ENCODE measurements at regions not wholly inside any gene's neighbourhood (a gene's known extent, or its start where the extent isn't known, plus 50 kb on each side); places are given as distances from the start of the nearest gene placed in this dataset.
"Not testable (repeated sequence)": the region's sequence is repeated elsewhere in the genome, so short reads cannot be mapped to it uniquely, and the experiment has no call there.

DNA sequence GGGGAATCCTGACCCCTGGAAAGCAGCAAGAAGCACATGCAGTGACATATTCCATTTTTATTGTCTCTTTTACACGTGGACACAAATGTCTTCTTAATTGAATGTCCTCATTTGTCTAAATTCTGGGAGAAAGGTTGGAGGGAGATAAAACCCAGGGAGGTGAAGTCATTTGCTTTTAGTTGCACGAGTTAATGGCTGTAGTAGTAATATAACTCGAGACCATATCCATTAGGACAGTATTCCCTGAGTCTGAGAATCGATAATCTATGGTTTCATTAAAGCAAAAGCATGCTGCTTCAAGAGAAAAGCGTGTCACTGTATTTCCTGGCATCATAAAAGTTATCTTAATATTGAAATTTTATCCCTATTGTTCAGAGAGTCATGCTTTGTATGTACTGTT, 216.0 kb upstream of the PELI2 start:
- no peak for DNase-seq

DNA sequence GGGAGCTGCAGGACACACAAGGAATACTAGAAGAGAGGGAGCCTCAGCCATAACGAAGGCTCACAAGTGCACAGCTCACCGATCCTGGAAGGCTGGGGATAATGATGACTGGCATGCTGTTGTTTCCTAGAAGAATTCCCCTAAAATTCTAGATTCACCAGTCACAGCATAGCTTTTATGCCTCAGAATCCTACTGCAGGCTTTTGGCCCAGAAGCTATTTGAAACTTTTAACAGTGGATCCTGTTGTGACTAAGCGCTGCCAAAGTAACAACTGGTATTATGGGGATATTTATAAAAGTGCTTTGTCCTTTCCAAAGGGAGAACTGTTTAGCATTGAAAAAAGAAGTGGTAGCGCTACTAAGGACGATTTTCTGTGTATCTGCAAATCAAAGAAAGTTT, 214.1 kb upstream of the PELI2 start:
- DNase-seq, result no peak

DNA sequence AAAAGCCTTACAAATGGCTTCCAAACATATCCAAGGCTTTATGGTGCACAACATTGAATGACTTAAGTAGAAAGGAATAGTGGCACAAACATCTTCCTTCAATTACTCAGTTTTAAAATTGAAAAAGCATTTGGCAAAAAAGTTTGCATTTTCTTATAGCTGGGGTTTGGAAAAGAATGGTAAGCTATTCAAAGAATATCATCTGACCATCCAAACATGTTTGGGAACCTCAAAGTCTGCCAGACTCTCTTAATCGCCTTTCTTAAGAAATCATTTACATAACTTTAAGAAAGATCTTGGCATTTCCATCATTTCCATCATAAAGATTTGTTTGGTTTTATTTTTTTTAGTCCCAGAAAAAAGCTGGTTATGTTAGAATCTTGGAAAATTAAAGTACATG, 210.1 kb upstream of the PELI2 start:
- no peak for DNase-seq

DNA sequence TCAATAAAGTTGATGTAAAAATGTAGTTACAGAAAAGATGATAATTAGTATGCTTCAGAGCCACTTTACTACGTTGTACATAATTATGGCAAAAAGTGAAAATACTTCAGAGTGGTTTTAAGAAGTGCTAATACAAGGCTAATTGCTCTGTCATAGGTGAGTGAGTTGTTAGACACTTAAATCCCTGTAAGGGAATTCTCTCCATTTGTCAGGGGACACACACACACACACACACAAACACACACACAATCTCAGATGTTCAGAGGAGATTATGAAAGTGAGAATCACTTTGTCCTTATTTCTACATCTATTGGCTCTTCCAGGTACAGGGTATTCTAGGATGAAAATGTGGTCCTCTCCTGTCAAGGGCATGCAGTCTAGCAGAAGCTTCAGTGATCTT, 208.3 kb upstream of the PELI2 start:
- DNase-seq, result no peak

DNA sequence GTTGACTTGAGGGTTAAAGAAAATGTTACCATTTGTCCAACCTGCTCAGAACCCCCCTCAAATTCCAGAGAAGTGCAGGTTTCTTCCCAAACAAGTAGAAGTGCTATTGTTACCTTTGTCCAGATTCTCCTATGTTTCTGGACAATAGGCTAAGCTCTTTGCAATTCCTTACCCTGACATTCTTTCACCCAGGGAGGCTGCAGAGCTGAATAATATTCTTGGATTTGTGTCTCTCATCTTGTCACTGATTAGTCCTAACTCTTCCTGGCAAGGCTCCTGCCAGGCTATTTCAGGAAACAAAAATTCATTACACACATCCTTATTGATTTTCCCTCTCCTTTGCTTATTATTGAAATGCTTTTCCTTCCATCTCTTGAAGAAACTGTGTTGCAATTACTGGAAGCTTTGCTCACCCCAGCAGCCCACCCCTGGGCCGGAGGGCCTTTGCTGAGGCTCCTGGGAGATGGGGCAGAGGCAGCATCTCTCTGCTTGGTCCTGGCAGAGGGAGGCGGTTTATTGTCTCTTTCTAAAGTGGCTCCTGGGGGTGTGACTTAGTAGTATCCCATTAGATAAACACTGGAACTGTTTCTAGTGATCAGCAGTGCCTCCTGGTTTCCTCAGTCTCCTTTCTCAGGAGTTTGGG, 207.5 kb upstream of the PELI2 start:
- no peak for DNase-seq

DNA sequence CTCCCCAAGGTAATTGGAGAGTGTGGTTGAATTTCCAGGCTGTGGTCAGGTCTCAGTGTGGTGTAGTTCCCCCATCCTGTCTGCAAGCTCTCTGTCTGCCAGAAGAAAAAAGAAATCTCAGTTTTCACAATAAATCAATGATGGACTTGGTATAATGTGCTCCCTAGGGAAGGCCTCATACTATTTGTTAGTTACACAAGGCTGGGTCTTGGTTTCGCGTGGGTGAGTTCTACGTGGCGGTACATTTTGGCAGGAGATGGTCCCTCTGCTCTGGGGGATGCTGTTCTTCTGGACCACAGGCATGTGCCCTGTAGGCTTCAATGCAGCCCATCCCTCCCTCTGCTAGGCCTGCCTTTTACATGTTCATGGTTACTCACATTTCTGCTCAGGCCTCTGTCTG, 206.4 kb upstream of the PELI2 start:
- peak; percentile 38 for DNase-seq

DNA sequence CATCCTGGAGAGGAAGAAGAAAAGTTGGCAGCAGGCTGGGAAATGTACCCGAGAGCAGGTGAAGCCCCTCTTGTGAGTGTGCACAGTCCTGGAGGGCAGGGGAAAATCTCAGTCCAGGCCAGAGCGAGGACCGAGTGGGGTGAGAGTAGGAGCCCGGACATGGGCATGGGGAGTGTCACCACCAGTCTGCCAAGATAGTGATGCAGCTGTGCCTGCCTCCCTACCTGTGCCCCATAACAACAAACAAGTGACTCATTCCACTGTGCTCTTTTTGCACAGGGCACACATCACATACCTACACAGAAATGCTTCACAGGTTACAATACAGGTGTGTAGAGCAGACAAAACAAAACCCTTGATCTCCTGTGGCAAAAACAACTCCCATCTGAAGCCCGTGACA, 205.9 kb upstream of the PELI2 start:
- DNase-seq, result no peak

DNA sequence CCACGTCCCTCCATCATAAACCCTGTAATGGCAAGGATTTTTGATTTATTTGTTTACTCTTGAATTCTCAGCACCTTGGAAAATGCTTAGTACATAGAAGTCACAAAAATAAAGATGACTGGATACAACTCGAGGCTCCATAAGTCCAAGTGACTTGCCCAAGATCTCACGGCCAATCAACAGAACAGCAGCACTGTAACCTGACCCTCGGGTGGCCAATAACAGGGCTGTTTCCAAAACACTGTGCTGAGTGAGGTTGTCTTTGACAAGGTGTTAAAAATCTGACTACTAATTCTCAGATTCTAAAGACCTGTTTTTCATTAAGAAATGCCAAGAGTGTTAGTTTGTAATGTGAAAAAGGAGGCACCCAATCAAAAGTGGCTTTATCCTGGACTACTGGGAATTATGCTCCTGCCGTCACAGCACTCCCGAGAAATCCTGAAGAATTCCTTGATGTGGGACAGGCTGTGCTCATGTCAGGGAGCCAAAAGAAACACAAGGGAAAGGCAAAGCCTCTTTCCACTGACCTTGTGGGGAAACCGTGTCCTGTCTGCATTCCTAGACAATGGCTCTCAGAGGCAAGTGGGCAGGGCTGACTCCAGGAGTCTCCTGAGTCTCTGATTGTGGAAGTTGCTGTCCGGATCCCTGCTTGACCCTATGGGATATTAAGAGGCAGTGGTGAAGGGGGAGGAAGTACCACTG, 204.7 kb upstream of the PELI2 start:
- no peak for DNase-seq

DNA sequence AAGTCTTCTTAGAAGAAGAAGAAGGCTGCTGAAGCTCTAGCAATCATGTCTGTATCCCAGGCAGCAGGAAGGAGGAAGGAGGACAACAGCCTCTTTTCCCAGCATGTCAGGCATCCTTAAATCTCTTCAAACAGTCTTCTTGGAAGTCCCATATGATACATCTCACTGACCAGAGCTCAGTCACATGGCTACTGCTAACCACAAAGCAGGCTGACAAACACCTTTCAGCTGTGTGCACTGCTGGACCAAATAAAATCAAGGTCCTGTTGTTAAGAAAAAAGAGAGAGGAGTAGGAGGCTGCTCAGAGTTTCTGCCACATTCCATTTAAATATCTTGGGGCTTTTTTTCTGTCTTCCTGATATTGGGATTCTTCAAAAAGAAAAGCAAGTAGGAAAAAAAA, 203.4 kb upstream of the PELI2 start:
- DNase-seq, result no peak

DNA sequence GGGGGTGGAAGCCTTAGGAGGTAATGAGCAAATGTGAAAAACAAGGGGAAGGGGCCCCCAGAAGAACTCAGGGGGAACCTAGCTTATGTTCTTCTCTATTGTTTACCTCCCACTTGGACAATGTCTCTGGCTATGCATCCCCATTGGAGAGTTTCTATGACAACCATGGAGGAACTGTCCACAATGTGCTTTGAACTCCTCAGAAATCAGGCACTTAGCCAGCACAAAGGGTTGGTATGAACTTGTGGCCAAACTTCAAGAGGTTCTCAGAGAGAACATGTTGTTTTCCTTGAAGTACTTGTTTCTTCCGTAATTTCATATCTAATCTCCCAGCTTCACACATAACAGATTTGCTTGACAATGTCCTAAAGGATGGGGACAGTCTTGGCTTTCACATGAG, 202.8 kb upstream of the PELI2 start:
- no peak for DNase-seq

DNA sequence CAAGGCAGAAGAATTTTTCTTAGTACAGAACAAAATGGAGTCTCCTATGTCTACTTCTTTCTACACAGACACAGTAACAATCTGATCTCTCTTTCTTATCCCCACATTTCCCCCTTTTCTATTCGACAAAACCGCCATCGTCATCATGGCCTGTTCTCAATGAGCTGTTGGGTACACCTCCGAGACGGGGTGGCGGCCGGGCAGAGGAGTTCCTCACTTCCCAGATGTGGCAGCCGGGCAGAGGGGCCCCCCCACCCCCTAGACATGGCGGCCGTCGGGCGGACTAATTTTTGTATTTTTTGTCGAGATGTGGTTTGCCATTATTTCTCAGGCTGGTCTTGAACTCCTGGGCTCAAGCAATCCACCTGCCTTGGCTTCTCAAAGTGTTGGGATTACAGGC, 198.4 kb upstream of the PELI2 start:
- not testable (repeated sequence) for DNase-seq

DNA sequence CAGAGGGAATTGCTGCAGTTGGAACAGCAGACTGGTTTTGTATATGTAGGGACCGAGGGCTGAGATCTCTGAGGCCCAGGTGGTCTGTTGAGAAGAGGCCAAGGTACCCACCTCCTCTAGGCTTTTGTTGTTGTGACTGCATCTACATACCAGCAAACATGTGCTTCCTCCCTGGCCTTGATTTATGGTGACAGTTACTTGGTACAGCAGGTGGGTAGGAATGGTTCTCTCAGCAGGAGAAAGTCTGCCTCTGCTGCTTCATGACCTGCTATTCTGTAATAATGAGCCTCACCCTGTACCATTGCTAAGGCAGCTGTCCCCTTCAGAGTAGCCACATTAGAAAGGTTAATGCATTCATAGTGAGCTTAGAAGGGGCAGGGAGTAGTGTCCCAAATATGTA, 196.7 kb upstream of the PELI2 start:
- DNase-seq, result no peak

DNA sequence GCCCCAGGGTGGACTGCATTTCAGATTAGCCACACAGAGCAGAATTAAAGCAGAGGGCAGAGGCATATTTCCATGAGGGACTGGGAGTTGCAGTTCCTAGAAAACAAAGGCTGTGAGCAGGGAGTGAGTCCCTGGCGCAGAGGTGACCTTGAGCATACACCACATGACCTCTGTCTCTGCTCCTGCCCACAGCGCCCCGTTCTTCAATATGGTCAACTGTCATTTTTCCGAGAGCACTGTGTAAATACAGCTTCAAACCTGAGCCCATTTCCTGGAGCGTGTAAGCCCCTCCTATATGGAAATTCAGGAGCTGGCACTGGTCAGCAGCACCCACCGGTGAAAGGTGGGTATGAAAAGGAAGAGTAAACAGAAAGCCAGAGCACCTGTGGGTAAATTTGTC, 192.2 kb upstream of the PELI2 start:
- DNase-seq, result no peak

DNA sequence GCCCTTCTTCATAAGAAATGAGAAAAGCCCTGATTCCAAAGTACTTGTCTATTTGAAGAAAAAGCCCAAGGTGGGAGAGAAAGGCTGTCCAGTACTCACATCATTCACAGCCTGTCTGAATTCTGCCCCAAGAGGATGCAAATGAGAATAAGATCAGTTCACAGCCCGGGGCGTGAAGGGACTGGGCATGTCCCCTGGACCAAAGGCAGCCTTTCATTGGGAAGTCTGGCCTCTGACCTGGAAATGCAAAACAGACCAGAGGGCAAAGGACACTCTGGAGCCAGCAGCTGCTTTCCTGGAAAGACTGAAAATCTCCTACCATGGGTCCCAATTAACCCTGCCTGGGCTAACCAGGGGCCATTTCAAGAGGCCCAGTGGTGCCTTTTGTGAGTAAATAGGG, 191.2 kb upstream of the PELI2 start:
- no peak for DNase-seq

DNA sequence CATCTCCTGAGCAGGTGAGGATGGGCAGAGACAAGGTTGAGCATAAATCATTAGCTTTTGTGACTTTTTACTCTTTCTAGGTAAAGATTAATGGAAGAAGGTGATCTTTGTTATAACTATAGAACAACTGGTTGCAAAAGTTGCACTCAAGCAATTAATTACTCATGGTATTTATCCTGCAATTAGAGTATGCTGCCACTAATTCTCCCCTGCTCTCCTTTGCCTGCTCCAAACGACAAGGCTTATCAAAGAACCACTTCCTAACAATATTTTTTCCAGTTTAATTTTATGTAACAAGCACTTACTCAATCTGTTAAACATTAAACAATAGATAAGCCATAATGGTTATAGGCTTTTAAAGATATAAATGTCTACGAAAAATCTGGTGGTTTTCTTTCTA, 189.9 kb upstream of the PELI2 start:
- DNase-seq, result no peak

DNA sequence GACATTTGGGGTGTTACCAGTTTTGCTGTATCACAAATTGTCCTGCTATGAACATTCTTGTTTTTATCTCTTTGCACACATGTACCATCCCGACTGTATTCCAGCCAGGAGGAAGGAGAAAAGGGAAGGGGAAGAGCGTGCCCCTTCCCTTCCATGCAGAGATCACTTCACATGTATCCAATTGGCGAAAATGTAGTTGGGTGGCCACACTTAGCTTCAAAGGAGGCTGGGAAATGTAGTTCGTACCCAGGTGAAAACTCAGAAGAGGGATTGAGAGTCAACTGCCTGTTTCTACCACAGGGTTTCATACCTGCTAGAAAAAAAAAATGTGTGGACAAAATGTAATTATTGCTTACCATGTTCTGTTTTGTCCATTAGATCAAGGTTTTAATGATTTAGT, 189.1 kb upstream of the PELI2 start:
- DNase-seq, result no peak

DNA sequence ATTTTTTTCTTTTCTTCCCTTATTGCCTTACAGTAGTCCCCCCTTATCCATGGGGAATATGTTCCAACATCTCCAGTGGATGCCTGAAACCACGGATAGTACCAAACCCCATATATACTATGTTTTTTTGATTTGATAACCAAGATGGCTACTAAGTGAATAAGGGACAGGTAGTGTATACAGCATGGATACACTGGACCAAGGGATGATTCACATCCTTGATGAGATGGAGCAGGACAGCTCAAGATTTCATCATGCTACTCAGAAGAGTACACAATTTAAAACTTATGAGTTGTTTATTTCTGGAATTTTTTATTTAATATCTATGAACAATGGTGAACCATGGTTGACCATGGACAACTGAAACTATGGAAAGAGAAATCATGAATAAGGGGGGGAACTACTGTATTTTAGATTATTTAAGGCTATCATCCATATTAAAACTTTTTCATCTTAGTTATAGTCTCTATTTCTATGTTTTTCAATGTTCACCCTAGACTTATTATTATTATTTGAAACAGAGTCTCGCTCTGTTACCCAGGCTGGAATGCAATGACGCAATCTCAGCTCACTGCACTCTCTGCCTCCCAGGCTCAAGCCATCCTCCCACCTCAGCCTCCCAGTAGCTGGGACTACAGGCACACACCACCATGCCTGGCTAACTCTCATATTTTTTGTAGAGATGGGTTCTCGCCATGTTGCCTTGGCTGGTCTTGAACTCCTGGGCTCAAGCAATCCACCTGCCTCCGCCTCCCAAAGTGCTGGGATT, 188.0 kb upstream of the PELI2 start:
- no peak for DNase-seq

DNA sequence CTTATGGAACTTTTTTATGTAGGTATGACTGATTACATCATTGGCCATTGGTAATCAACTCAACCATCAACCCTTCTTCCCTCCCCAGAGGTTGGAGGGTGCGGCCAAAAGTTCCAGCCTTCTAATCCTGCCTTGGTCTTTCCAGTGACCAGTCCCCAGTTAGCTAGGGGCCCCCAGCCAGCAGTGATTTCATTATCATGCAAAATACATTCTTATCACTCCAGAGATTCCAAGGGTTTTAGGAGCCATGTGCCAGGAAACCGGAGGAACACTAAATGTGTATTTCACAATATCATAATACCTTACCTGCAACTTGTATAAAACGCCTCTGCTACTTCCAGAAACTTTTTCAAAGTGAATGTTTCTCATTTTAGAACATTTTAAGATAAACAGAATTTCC, 181.5 kb upstream of the PELI2 start:
- DNase-seq, result no peak

DNA sequence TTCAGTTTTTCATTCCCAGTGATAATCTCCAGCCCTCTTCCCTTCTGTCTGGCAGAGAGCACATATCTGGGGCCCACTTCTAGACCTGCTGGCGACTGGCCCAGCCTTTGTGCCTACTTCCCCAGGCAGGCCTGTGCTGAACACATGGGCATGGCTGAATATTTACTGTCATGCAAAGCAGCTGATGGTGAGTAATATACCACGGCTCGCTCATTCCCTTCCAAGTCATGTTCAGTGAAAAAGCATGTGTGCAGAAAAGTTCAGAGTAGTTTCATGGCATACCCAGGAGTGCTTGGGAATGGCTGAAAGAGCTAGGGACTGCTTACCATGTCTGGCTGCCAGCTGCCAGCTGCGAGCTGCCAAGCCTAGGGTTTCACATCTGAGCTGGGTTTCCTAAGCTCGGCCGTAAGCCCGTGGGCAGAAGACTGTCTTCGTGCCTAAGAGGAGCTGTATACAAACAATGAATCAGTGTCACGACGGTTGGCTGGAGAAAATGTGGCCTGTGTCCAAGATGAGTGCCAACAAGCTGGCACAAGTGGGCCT, 179.9 kb upstream of the PELI2 start:
- DNase-seq, result peak; percentile 54

DNA sequence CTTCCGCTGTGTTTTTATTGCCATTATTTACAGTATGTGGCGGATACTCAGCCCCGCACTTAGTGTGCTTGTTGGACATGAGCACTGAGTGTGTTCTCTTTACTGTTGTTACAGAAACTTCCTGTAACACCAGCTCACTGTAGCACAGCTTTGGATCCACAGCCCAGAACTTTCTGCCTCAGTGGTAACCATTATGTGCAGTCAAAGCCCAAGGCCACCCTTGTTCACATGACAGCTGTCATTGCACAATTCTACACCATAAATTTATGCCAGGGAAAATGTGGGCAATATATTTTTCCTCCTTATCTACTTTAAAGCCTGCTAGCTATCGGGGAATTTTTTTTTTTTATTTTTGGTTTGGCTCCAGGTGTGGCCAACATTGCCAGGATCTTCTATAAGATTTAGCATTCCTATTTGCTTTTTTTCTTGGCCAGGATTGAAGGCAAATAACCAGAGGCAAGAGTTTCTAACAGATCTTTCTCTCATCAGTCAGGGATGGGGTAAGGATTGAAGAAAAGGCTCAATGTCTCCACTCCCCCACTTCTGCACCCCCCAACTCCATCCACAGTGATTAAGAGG, 176.0 kb upstream of the PELI2 start:
- DNase-seq, result no peak

DNA sequence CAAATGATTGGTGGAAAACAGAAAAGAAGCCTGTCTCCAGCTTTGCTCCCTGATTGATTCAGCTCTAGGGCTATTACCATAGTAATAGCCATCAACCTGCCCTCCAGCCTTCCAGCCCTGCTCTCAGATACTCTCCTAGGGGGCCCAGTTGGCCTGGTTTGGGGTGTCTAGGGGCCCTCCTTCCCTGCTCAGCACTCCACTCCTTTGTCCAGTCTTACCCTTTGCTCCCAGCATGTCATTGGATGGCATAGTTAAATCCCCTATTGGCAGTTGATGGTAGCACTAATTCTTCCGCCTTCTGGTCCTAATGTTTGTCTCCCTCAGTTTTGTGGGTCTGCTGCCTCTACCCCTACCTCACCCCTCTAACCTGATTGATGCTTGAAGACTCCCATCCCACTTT, 175.4 kb upstream of the PELI2 start:
- no peak for DNase-seq

DNA sequence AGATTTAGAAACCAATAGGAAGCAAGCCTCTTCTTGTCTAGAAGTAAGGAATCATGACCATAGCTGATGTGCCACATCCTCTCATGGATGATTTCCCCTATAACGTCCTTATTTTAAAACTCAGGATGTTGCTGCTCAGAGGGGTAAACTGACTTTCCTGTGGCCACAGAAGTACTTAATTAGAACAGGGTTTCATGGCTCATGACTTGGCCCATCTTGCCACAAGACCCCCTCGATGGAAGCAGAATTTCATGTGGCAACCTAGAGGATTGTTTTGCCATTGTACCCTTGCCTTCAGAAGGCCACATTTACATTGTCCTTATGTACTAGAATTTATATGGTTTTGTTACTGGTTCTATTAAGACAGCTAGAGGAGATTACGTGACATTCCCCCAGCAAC, 173.5 kb upstream of the PELI2 start:
- no peak for DNase-seq

DNA sequence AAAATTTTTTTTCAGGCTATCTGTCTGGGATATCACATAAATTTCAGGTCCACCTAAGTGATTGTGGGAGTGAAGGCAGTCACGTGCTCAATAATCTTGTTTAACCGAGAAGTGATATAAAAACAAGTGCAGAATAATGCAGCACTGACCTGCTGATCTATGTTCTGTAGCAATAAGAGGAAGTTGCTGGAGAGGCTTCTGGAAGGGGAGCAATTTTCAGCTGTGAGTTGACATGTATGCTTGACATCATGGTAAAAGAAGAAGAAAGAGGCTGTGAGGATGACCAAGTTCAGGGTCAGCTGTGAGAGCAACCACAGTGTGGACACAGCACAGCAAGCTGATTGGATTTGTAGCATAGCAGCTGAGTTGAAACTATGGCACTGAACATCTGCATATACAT, 172.0 kb upstream of the PELI2 start:
- no peak for DNase-seq

DNA sequence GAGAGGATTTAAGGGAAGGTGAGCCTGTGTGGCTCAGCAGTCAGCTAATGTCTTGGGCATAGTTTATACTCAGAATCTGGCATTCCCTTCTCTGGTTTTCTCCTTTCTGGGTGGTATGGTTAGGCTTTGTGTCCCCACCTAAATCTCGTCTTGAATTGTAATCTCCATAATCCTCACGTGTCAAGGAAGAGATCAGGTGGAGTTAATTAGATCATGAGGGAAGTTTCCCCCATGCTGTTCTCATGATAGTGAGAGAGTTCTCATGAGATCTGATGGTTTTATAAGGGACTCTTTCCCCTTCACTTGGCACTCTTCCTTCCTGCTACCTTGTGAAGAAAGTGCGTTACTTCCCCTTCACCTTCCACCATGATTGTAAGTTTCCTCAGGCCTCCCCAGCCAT, 169.8 kb upstream of the PELI2 start:
- no peak for DNase-seq
